MCF 10A (cell line): ENCODE measurements at regions not wholly inside any gene's neighbourhood (a gene's known extent, or its start where the extent isn't known, plus 50 kb on each side); places are given as distances from the start of the nearest gene placed in this dataset.

Experiments
- BruUV-seq: library from RNA; stranded (reverse); fragments of 400-500 nt; replicated peaks from 2 replicates; lab custom pipeline; 2021; lab: Mats Ljungman, UMichigan
- CTCF ChIA-PET: fragments of 300-600 bp; sonication (Branson Sonifier 250); formaldehyde crosslinking; extraction: SDS; loops from one replicate; lab custom pipeline; 2021; ENCODE audit warnings: antibody characterized with exemption, inconsistent platforms; lab: Yijun Ruan, JAX
- POLR2A ChIA-PET: fragments of 300-600, 350-650 bp; sonication (Branson Sonifier 250); formaldehyde crosslinking; extraction: SDS; loops from one replicate; lab custom pipeline; 2020; ENCODE audit warnings: antibody characterized with exemption, inconsistent platforms; lab: Yijun Ruan, JAX
- DNase-seq: peaks from one replicate; pipeline ENCODE4 v3.0.0-alpha.2; 2018; ENCODE audit not compliant: unreplicated experiment
- H3K27ac Mint-ChIP-seq: one replicate; pipeline ENCODE4 v1.8.0; 2022; ENCODE audit warnings: mild to moderate bottlenecking, low read depth, mixed read lengths; ENCODE audit not compliant: unreplicated experiment
- H3K27me3 Mint-ChIP-seq: one replicate; pipeline ENCODE4 v1.8.0; 2022; ENCODE audit warnings: mixed read lengths; ENCODE audit not compliant: insufficient read depth, unreplicated experiment
- H3K36me3 Mint-ChIP-seq: one replicate; pipeline ENCODE4 v1.8.0; 2022; ENCODE audit warnings: mild to moderate bottlenecking, moderate library complexity, mixed read lengths; ENCODE audit not compliant: insufficient read depth, unreplicated experiment
- H3K4me1 Mint-ChIP-seq: one replicate; pipeline ENCODE4 v1.8.0; 2022; ENCODE audit warnings: mixed read lengths; ENCODE audit not compliant: insufficient read depth, unreplicated experiment
- H3K4me3 Mint-ChIP-seq: one replicate; pipeline ENCODE4 v1.8.0; 2022; ENCODE audit warnings: mild to moderate bottlenecking, moderate library complexity, mixed read lengths; ENCODE audit not compliant: unreplicated experiment
- H3K9me3 Mint-ChIP-seq: one replicate; pipeline ENCODE4 v1.8.0; 2022; ENCODE audit warnings: mixed read lengths; ENCODE audit not compliant: unreplicated experiment
- intact Hi-C: fragments of 100-400 bp; cut with micrococcal nuclease; formaldehyde crosslinking; loops from 2 replicates; pipeline ENCODE4 v1.14.1; 2022
- TF ChIP-seq, protein P1 (sequence below): fragments of 200-600 bp; IDR thresholded peaks from one replicate; pipeline ENCODE4 v1.8.0; 2022; ENCODE audit warnings: antibody characterized with exemption, mild to moderate bottlenecking; ENCODE audit not compliant: unreplicated experiment

DNA sequence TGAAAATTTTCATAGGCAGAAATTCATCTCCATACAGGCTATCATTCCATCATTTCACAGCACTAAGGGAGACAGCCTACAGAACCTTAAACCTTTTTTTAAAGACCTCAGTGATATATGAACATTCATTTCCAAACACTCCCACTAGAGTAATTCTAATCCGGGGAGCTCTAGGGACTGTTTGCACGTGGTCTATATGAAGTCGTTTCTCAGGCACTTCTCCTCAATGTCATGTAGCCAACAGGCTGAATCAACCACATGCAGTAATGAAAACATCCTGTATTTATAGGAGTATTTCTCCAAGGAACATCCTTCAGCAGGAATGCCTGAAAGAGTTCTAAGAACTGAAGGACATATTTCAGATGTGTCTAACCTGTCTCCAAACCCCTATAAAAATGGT is 97.3 kb upstream of the CREB1 start:
- no peak for DNase-seq
- Mint-ChIP-seq H3K27ac (no peak overlapping the region), H3K4me3 (no peak overlapping the region), H3K9me3 (no peaks in the 10 kb centered on the region), H3K4me1 (peaks cover 7% of the 10 kb centered on the region), H3K36me3 (no peaks in the 10 kb centered on the region), H3K27me3 (no peaks in the 10 kb centered on the region)
- BruUV-seq: no TSS peak
- intact Hi-C loops: no loop called here
- ChIA-PET POLR2A (no interaction called here), CTCF (interaction anchor here (0.6 to 0.7 kb wide), 2 partner anchors 94 to 649 kb away, joined by 3 to 4 read pairs; no protein-coding TSS in a partner anchor)
- TF ChIP-seq, protein P1, sequence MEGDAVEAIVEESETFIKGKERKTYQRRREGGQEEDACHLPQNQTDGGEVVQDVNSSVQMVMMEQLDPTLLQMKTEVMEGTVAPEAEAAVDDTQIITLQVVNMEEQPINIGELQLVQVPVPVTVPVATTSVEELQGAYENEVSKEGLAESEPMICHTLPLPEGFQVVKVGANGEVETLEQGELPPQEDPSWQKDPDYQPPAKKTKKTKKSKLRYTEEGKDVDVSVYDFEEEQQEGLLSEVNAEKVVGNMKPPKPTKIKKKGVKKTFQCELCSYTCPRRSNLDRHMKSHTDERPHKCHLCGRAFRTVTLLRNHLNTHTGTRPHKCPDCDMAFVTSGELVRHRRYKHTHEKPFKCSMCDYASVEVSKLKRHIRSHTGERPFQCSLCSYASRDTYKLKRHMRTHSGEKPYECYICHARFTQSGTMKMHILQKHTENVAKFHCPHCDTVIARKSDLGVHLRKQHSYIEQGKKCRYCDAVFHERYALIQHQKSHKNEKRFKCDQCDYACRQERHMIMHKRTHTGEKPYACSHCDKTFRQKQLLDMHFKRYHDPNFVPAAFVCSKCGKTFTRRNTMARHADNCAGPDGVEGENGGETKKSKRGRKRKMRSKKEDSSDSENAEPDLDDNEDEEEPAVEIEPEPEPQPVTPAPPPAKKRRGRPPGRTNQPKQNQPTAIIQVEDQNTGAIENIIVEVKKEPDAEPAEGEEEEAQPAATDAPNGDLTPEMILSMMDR: no peak

DNA sequence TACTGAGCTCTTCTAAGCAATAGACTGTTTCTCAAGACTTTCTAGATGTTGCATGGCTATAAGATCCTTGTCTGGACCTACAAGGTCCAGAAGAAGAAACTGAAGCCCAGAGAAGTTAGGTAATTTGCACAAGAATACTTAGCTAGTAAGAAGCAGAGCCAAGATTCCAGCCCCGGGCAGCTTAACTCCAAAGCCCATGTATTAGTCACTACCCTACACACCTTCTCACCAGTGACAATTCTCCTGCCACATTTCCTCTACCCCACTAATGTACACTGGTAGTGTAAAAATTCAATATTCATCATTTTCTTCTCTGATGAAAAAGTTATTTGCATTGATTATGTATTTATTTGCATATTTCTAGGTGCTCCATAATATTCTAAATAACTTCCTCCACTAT is 95.5 kb upstream of the CREB1 start:
- no peaks in the 10 kb centered on the region for H3K27me3 Mint-ChIP-seq
- no peaks in the 10 kb centered on the region for H3K36me3 Mint-ChIP-seq
- H3K9me3 Mint-ChIP-seq: no peaks in the 10 kb centered on the region
- DNase-seq: peak; percentile 53
- intact Hi-C loops: no loop called here
- CTCF ChIA-PET: interaction anchor here (0.7 kb wide), 1 partner anchor 300 kb away, joined by 4 read pairs; no protein-coding TSS in a partner anchor
- no peak overlapping the region for H3K4me3 Mint-ChIP-seq
- H3K4me1 Mint-ChIP-seq: peaks cover 7% of the 10 kb centered on the region
- H3K27ac Mint-ChIP-seq: no peak overlapping the region
- no TSS peak for BruUV-seq
- POLR2A ChIA-PET: interaction anchor here (0.6 to 0.9 kb wide), 3 partner anchors 10 to 238 kb away, joined by 3 read pairs; no protein-coding TSS in a partner anchor
- TF ChIP-seq, protein P1: no peak

DNA sequence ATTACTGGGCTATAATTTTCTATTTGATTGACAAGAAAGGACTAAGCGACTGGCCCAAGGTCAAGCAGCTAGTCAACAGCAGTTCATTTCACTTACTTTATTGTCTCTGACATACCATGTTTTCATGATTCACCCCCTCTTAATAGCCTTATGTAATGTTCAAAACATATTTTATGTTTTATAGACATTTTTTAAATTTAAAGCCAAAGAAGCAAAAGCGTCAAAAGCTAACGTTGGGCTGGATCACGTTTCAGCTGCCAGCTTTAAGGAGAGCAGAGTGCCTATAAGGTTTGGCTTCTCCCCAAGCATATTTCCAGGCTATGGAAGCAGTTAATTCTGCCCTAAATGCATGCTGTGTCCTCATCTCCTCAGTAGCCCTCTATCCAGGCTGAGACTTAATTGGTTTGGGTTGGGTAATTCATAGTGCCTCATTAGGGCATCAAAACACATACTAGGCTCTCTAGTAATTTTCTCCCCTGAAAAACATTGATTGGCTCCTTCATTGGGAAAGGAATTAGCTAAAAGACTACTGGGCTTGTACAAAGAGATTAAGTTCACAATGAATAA is 94.8 kb upstream of the CREB1 start:
- POLR2A ChIA-PET: interaction anchor here (0.6 to 0.9 kb wide), 3 partner anchors 9 to 239 kb away, joined by 3 read pairs; no protein-coding TSS in a partner anchor
- CTCF ChIA-PET: no interaction called here
- intact Hi-C loops: no loop called here
- H3K9me3 Mint-ChIP-seq: no peaks in the 10 kb centered on the region
- TF ChIP-seq, protein P1: no peak
- DNase-seq: no peak
- no peak overlapping the region for H3K4me3 Mint-ChIP-seq
- H3K36me3 Mint-ChIP-seq: no peaks in the 10 kb centered on the region
- H3K4me1 Mint-ChIP-seq: peaks cover 7% of the 10 kb centered on the region
- BruUV-seq: no TSS peak
- H3K27ac Mint-ChIP-seq: no peak overlapping the region
- no peaks in the 10 kb centered on the region for H3K27me3 Mint-ChIP-seq

DNA sequence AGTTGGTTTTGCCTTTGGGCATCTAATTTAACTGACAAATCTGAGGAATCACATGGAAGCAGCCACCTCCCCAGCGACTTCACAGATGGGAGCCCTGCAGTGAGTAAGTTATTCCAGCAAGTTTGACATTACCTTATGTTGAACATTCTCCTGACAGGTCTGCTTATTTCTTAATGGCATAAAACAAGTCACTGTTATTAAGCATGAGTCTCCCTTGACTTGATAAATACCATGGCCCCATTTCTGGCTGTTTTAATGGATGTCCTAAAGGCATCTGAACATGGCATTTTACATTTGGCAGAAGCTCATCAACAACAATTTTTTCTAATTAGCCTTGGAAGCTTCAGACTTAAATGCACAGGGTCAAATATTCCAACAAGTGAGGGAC is 92.6 kb upstream of the CREB1 start:
- POLR2A ChIA-PET: no interaction called here
- no peak for DNase-seq
- H3K4me3 Mint-ChIP-seq: no peak overlapping the region
- intact Hi-C loops: no loop called here
- TF ChIP-seq, protein P1: no peak
- no peak overlapping the region for H3K27ac Mint-ChIP-seq
- H3K27me3 Mint-ChIP-seq: no peaks in the 10 kb centered on the region
- H3K36me3 Mint-ChIP-seq: no peaks in the 10 kb centered on the region
- BruUV-seq: no TSS peak
- CTCF ChIA-PET: interaction anchor here (0.5 kb wide), 1 partner anchor 272 kb away, joined by 4 read pairs; no protein-coding TSS in a partner anchor
- no peaks in the 10 kb centered on the region for H3K9me3 Mint-ChIP-seq
- peaks cover 7% of the 10 kb centered on the region for H3K4me1 Mint-ChIP-seq
